Natural killer cell (primary cell): ENCODE measurements at regions not wholly inside any gene's neighbourhood (a gene's known extent, or its start where the extent isn't known, plus 50 kb on each side); places are given as distances from the start of the nearest gene placed in this dataset.

Source experiments
- ATAC-seq, 3 donors: fragments of 150-1000 bp in 2 of 3; fragments of 200-7000 bp in 1 of 3; cut with Tn5 transposase; 1 replicate in 1 of 3; 2 replicates in 2 of 3; pipeline ENCODE4 v1.10.0; 2021; ENCODE audit warnings: mild to moderate bottlenecking in 2 of 3, moderate library complexity in 2 of 3
- DNase-seq, 2 donors: peaks; one replicate each; pipeline versions ENCODE4 v3.0.0 to v3.0.0-alpha.2; 2013 to 2021; ENCODE audit warnings: mixed read lengths in 1 of 2
- H3K27ac ChIP-seq: one replicate; pipeline ENCODE4 v1.5.1; 2013; ENCODE audit warnings: mild to moderate bottlenecking, low read length
- H3K27me3 ChIP-seq: one replicate; pipeline ENCODE4 v1.6.1; 2013; ENCODE audit warnings: low read length; ENCODE audit not compliant: control insufficient read depth, insufficient read depth
- H3K36me3 ChIP-seq: one replicate; pipeline ENCODE4 v1.6.1; 2013; ENCODE audit warnings: low read length; ENCODE audit not compliant: control insufficient read depth, insufficient read depth
- H3K4me1 ChIP-seq: one replicate; pipeline ENCODE4 v1.6.1; 2013; ENCODE audit warnings: low read length; ENCODE audit not compliant: control insufficient read depth, insufficient read depth
- H3K4me3 ChIP-seq: one replicate; pipeline ENCODE4 v1.5.1; 2013; ENCODE audit warnings: low read length
- H3K9me3 ChIP-seq: one replicate; pipeline ENCODE4 v1.6.1; 2013; ENCODE audit warnings: low read length; ENCODE audit not compliant: control insufficient read depth, insufficient read depth
- H3K27ac Mint-ChIP-seq, 2 donors: one replicate each; pipeline ENCODE4 v1.8.0; 2022; ENCODE audit warnings: mild to moderate bottlenecking in 2 of 2, mixed read lengths in 2 of 2, moderate library complexity in 1 of 2
- H3K27me3 Mint-ChIP-seq, 2 donors: one replicate each; pipeline ENCODE4 v1.8.0; 2022; ENCODE audit warnings: low read depth in 2 of 2, mixed read lengths in 2 of 2
- H3K36me3 Mint-ChIP-seq: one replicate; pipeline ENCODE4 v1.8.0; 2022; ENCODE audit warnings: mixed read lengths
- H3K4me1 Mint-ChIP-seq, 2 donors: one replicate each; pipeline ENCODE4 v1.8.0; 2022; ENCODE audit warnings: mixed read lengths in 2 of 2
- H3K4me3 Mint-ChIP-seq: one replicate; pipeline ENCODE4 v1.8.0; 2022; ENCODE audit warnings: mild to moderate bottlenecking, moderate library complexity, mixed read lengths
- H3K9me3 Mint-ChIP-seq, 2 donors: one replicate each; pipeline ENCODE4 v1.8.0; 2022; ENCODE audit warnings: mixed read lengths in 2 of 2
- CTCF ChIP-seq: fragments of 200-600 bp; IDR thresholded peaks from one replicate; pipeline ENCODE4 v1.8.0; 2022; ENCODE audit warnings: antibody characterized with exemption
- WGBS: methylation state at CpG from one replicate; pipeline ENCODE4 v1.1.7; 2013; ENCODE audit warnings: missing lambda C conversion rate; ENCODE audit not compliant: insufficient coverage; 5-methylcytosine and 5-hydroxymethylcytosine counted together
- intact Hi-C: fragments of 100-400 bp; cut with micrococcal nuclease; formaldehyde crosslinking; loops from one replicate; pipeline ENCODE4 v1.14.2; 2022

DNA sequence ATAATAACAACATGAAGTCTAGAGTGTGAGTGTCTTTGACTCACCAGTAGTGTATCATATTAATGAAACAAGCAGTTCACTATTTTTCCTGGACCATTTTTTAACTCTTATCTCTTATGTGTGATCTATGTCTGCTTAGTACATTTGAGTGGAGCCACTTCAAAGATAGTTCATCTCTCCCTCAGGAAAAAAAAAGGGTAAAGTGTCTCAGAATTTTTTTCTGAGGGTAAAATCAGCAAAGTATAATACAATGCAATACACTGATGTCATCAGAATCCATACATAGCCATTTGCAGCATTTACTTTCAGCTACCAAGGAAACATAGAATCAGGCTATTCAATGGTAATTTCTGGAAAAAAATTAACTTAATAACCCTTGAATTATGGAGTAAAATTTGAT, 706.7 kb downstream of the DNAJB9 start:
- no peak overlapping the region for H3K27ac ChIP-seq
- no peak for TF ChIP-seq CTCF
- H3K4me3 ChIP-seq, result no peak overlapping the region
- DNase-seq (no peak), ATAC-seq (no peak)
- Mint-ChIP-seq H3K27me3 (no peaks in the 10 kb centered on the region), H3K4me3 (no peak overlapping the region), H3K36me3 (peaks cover 9% of the 10 kb centered on the region), H3K9me3 (peaks cover 7 to 18% of the 10 kb centered on the region in 2 donors), H3K27ac (no peak overlapping the region), H3K4me1 (no peaks in the 10 kb centered on the region)
- intact Hi-C loops, result no loop called here
- no peaks in the 10 kb centered on the region for H3K27me3 ChIP-seq
- H3K4me1 ChIP-seq, result no peaks in the 10 kb centered on the region
- H3K9me3 ChIP-seq, result peaks cover 3% of the 10 kb centered on the region
- no peaks in the 10 kb centered on the region for H3K36me3 ChIP-seq

GRCh38 chr7:109282726-109283125, 713.1 kb downstream of the DNAJB9 start:
- H3K27me3 ChIP-seq, result no peaks in the 10 kb centered on the region
- no peak for TF ChIP-seq CTCF
- Mint-ChIP-seq H3K4me1 (no peaks in the 10 kb centered on the region), H3K36me3 (peaks cover 22% of the 10 kb centered on the region), H3K4me3 (no peak overlapping the region), H3K27me3 (no peaks in the 10 kb centered on the region), H3K9me3 (peaks cover 22 to 44% of the 10 kb centered on the region in 2 donors), H3K27ac (no peak overlapping the region)
- H3K36me3 ChIP-seq, result no peaks in the 10 kb centered on the region
- peaks cover 3% of the 10 kb centered on the region for H3K9me3 ChIP-seq
- H3K4me1 ChIP-seq, result no peaks in the 10 kb centered on the region
- no peak overlapping the region for H3K4me3 ChIP-seq
- no peak overlapping the region for H3K27ac ChIP-seq
- DNase-seq, result no peak
- ATAC-seq, result no peak
- intact Hi-C loops, result no loop called here

DNA sequence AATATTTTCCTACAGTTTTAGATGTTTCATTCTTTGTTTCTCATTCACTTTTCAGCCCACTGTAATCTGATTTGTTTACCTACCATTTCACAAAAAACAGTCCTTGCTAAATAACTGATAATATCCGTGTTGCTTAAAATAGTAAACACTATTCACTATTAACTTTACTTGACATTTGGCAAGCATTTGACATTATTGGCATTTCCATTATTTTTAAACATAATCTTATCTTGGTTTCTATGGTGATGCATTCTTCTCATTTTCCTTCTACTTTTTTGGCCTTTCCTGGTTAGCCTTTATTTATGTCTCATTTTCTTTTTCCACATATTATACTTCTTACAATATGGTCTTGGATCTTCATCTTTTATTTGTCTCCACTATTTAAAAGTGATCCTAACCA, 715.3 kb downstream of the DNAJB9 start:
- Histone ChIP-seq H3K27ac (no peak overlapping the region), H3K27me3 (no peaks in the 10 kb centered on the region), H3K9me3 (peaks cover 3% of the 10 kb centered on the region), H3K4me3 (no peak overlapping the region), H3K4me1 (no peaks in the 10 kb centered on the region), H3K36me3 (no peaks in the 10 kb centered on the region)
- H3K27me3 Mint-ChIP-seq, result no peaks in the 10 kb centered on the region
- no peak for TF ChIP-seq CTCF
- peaks cover 25 to 45% of the 10 kb centered on the region in 2 donors for H3K9me3 Mint-ChIP-seq
- intact Hi-C loops, result no loop called here
- no peaks in the 10 kb centered on the region for H3K4me1 Mint-ChIP-seq
- ATAC-seq (no peak), DNase-seq (no peak)
- no peak overlapping the region for H3K27ac Mint-ChIP-seq
- peaks cover 23% of the 10 kb centered on the region for H3K36me3 Mint-ChIP-seq
- H3K4me3 Mint-ChIP-seq, result no peak overlapping the region
- WGBS, result 58% methylated on average over 1 of the region's 1 CpG

GRCh38 chr7:109295158-109295557, 725.5 kb downstream of the DNAJB9 start:
- H3K27me3 ChIP-seq, result no peaks in the 10 kb centered on the region
- Mint-ChIP-seq H3K27ac (no peak overlapping the region), H3K27me3 (no peaks in the 10 kb centered on the region), H3K4me1 (no peaks in the 10 kb centered on the region), H3K4me3 (no peak overlapping the region), H3K9me3 (peaks cover 8 to 13% of the 10 kb centered on the region in 2 donors), H3K36me3 (peaks cover 10% of the 10 kb centered on the region)
- intact Hi-C loops, result no loop called here
- no peak overlapping the region for H3K4me3 ChIP-seq
- no peak for ATAC-seq
- TF ChIP-seq CTCF, result no peak
- H3K27ac ChIP-seq, result no peak overlapping the region
- DNase-seq, result no peak
- H3K9me3 ChIP-seq, result no peaks in the 10 kb centered on the region
- WGBS, result 71% methylated on average over 1 of the region's 2 CpGs
- no peaks in the 10 kb centered on the region for H3K4me1 ChIP-seq
- H3K36me3 ChIP-seq, result no peaks in the 10 kb centered on the region
